Endothelial cell of umbilical vein (primary cell): ENCODE measurements at regions not wholly inside any gene's neighbourhood (a gene's known extent, or its start where the extent isn't known, plus 50 kb on each side); places are given as distances from the start of the nearest gene placed in this dataset.

Experiments used
- BruUV-seq: library from RNA; stranded (reverse); fragments of 400-500 nt; replicated peaks from 2 replicates; lab custom pipeline; 2021; lab: Mats Ljungman, UMichigan
- CTCF ChIA-PET: fragments of 300-600, 350-600 bp; sonication (Branson Sonifier 250); formaldehyde crosslinking; loops from one replicate; lab custom pipeline; 2021; ENCODE audit warnings: antibody characterized with exemption, inconsistent platforms; lab: Charles Lee
- POLR2A ChIA-PET: fragments of 300-600, 350-600 bp; sonication (Branson Sonifier 250); formaldehyde crosslinking; loops from one replicate; lab custom pipeline; 2021; ENCODE audit warnings: antibody characterized with exemption, inconsistent platforms; lab: Charles Lee
- DNase-seq: peaks from one replicate; pipeline ENCODE4 v3.0.0-alpha.2; 2011; ENCODE audit warnings: low read depth, low spot score
- FAIRE-seq: peaks from 2 replicates; lab custom pipeline; 2011; peaks lifted over from hg19 to GRCh38; lab: Jason Lieb, UNC
- H2AFZ ChIP-seq: 2 replicates; pipeline ENCODE4 v1.6.0; 2012; ENCODE audit warnings: low read depth, low read length, control low read depth, inconsistent platforms
- H3K27ac ChIP-seq: 2 replicates; pipeline ENCODE4 v1.5.1; 2011; ENCODE audit warnings: low read depth, mild to moderate bottlenecking, control low read depth, low read length, moderate library complexity; ENCODE audit not compliant: insufficient read depth
- H3K27me3 ChIP-seq, 2 experiments: 2 replicates each; pipeline versions ENCODE4 v1.6.0 to v1.6.1; 2011; ENCODE audit warnings: low read length in 2 of 2, mixed read lengths in 1 of 2; ENCODE audit not compliant: control insufficient read depth in 2 of 2, insufficient read depth in 2 of 2
- H3K36me3 ChIP-seq, 2 experiments: 2 replicates in 1 of 2; 3 replicates in 1 of 2; pipeline ENCODE4 v1.5.1; 2011; ENCODE audit warnings: low read length in 2 of 2, mild to moderate bottlenecking in 1 of 2, moderate library complexity in 1 of 2; ENCODE audit not compliant: control insufficient read depth in 2 of 2, insufficient read depth in 2 of 2; ENCODE audit errors: extremely low read depth in 1 of 2
- H3K4me1 ChIP-seq: 3 replicates; pipeline ENCODE4 v1.5.1; 2011; ENCODE audit warnings: mild to moderate bottlenecking, low read length; ENCODE audit not compliant: control insufficient read depth, insufficient read depth; ENCODE audit errors: extremely low read depth
- H3K4me2 ChIP-seq: 2 replicates; pipeline ENCODE4 v1.6.1; 2011; ENCODE audit warnings: low read length, control low read depth, mixed read lengths; ENCODE audit not compliant: insufficient read depth
- H3K4me3 ChIP-seq, 3 experiments: fragments of 200-600 bp in 1 of 3; sonication (generic), shearing (Covaris generic) in 1 of 3; replicated peaks in 1 of 3; 2 replicates each; pipeline ENCODE4 v1.5.1; 2011 to 2016; ENCODE audit warnings: control low read depth in 3 of 3, low read length in 3 of 3, mild to moderate bottlenecking in 2 of 3, inconsistent platforms in 1 of 3, low read depth in 1 of 3, moderate library complexity in 1 of 3; ENCODE audit not compliant: insufficient read depth in 1 of 3
- H3K79me2 ChIP-seq: 2 replicates; pipeline ENCODE4 v1.6.0; 2012; ENCODE audit warnings: low read length, inconsistent platforms; ENCODE audit not compliant: control insufficient read depth, insufficient read depth
- H3K9ac ChIP-seq: replicated peaks from 2 replicates; pipeline ENCODE3; 2011; ENCODE audit warnings: low read length, control low read depth; ENCODE audit not compliant: insufficient read depth; ENCODE audit errors: extremely low read depth
- H3K9me1 ChIP-seq: replicated peaks from 3 replicates; pipeline ENCODE4 v1.6.0; 2011; ENCODE audit warnings: mild to moderate bottlenecking, low read length; ENCODE audit not compliant: control insufficient read depth, insufficient read depth; ENCODE audit errors: extremely low read depth
- H3K9me3 ChIP-seq: replicated peaks from 2 replicates; pipeline ENCODE4 v1.5.1; 2012; ENCODE audit warnings: low read length, inconsistent platforms; ENCODE audit not compliant: control insufficient read depth, insufficient read depth
- H4K20me1 ChIP-seq: replicated peaks from 2 replicates; pipeline ENCODE3; 2011; ENCODE audit warnings: mild to moderate bottlenecking, low read length; ENCODE audit not compliant: control insufficient read depth, insufficient read depth; ENCODE audit errors: extremely low read depth
- CTCF ChIP-seq, 2 donors: IDR thresholded peaks; 1 replicate in 1 of 2; 2 replicates in 1 of 2; pipeline ENCODE4 v1.5.1; 2011; ENCODE audit warnings: low read length in 2 of 2, mild to moderate bottlenecking in 2 of 2, moderate library complexity in 2 of 2, control low read depth in 1 of 2, inconsistent platforms in 1 of 2, low read depth in 1 of 2; ENCODE audit not compliant: insufficient read depth in 1 of 2; ENCODE audit errors: extremely low read depth in 1 of 2
- FOS ChIP-seq: IDR thresholded peaks from 2 replicates; pipeline ENCODE4 v1.6.1; 2011; ENCODE audit warnings: mild to moderate bottlenecking, low read length, moderate library complexity, borderline replicate concordance; ENCODE audit not compliant: insufficient read depth
- GATA2 ChIP-seq: IDR thresholded peaks from 2 replicates; pipeline ENCODE4 v1.7.0; 2011; ENCODE audit warnings: low read depth, mild to moderate bottlenecking, moderate library complexity, mixed read lengths, low read length; ENCODE audit not compliant: insufficient read length, insufficient read depth
- JUN ChIP-seq: IDR thresholded peaks from 2 replicates; pipeline ENCODE4 v1.6.1; 2011; ENCODE audit warnings: borderline replicate concordance, low read depth; ENCODE audit not compliant: insufficient read length, insufficient read depth
- MYC ChIP-seq: IDR thresholded peaks from one replicate; pipeline ENCODE4 v1.6.1; 2011; ENCODE audit warnings: mild to moderate bottlenecking, low read depth, low read length
- POLR2AphosphoS5 ChIP-seq: IDR thresholded peaks from 2 replicates; pipeline ENCODE4 v1.6.1; 2012; ENCODE audit warnings: low read depth, mild to moderate bottlenecking, control low read depth, low read length, moderate library complexity; ENCODE audit not compliant: insufficient read depth
- dilution Hi-C: fragments of 300-500 bp; cut with MboI; formaldehyde crosslinking; loops from one replicate; pipeline ENCODE4 v1.15.0; 2019; ENCODE audit warnings: low sequenced_read_pairs; ENCODE audit not compliant: extremely low pct_ligation_motif_present
- intact Hi-C: fragments of 100-400 bp; cut with micrococcal nuclease; formaldehyde crosslinking; loops from one replicate; pipeline ENCODE4 v1.10.0; 2022
- TF ChIP-seq, protein P1 (sequence below): IDR thresholded peaks from 2 replicates; pipeline ENCODE4 v1.6.1; 2011; ENCODE audit not compliant: insufficient read depth, insufficient read length

GRCh38 chrX:13398839-13399238 lies 79.0 kb upstream of the ATXN3L start:
- Histone ChIP-seq H3K4me1 (peaks cover 31% of the 10 kb centered on the region), H3K79me2 (no peaks in the 10 kb centered on the region), H3K4me3 (no peak overlapping the region), H3K9ac (peak overlapping the region; percentile 78), H4K20me1 (no peaks in the 10 kb centered on the region), H3K9me3 (no peaks in the 10 kb centered on the region), H3K9me1 (no peaks in the 10 kb centered on the region), H2AFZ (no peak overlapping the region), H3K27me3 (no peaks in the 10 kb centered on the region), H3K36me3 (no peaks in the 10 kb centered on the region), H3K27ac (peak overlapping the region; percentile 93), H3K4me2 (no peak overlapping the region)
- intact Hi-C loops, result loop anchor here (1.0 to 5.0 kb wide), 8 partner anchors 30 to 421 kb away; no protein-coding TSS in a partner anchor
- no peak for TF ChIP-seq FOS
- TF ChIP-seq POLR2AphosphoS5, result no peak
- TF ChIP-seq JUN, result no peak
- TF ChIP-seq MYC, result no peak
- no peak for TF ChIP-seq GATA2
- TF ChIP-seq CTCF (IDR thresholded peaks at IDR 0.05; ENCODE audit: extremely low read depth in 1 of 2, insufficient read depth in 1 of 2, low read depth in 1 of 2, low read length in 2 of 2), result no peak
- TF ChIP-seq, protein P1, sequence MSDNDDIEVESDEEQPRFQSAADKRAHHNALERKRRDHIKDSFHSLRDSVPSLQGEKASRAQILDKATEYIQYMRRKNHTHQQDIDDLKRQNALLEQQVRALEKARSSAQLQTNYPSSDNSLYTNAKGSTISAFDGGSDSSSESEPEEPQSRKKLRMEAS, result no peak
- TSS peak; percentile 66 for BruUV-seq
- dilution Hi-C loops, result no loop called here
- ChIA-PET CTCF (interaction anchor here (1.3 kb wide), 1 partner anchor 452 kb away, joined by 3 read pairs; no protein-coding TSS in a partner anchor), POLR2A (no interaction called here)
- FAIRE-seq, result no peak
- no peak for DNase-seq
